ENCODE measurements at regions not wholly inside any gene's neighbourhood (a gene's known extent, or its start where the extent isn't known, plus 50 kb on each side); places are given as distances from the start of the nearest gene placed in this dataset.
"Not testable (repeated sequence)": the region's sequence is repeated elsewhere in the genome, so short reads cannot be mapped to it uniquely, and the experiment has no call there.

GRCh38 chr2:16039055-16039454 lies 98.7 kb downstream of the MYCN start:
- no peak for DNase-seq

- no peak for DNase-seq
Observed at GRCh38 chr2:16038621-16039020, 98.3 kb downstream of the MYCN start.

DNA sequence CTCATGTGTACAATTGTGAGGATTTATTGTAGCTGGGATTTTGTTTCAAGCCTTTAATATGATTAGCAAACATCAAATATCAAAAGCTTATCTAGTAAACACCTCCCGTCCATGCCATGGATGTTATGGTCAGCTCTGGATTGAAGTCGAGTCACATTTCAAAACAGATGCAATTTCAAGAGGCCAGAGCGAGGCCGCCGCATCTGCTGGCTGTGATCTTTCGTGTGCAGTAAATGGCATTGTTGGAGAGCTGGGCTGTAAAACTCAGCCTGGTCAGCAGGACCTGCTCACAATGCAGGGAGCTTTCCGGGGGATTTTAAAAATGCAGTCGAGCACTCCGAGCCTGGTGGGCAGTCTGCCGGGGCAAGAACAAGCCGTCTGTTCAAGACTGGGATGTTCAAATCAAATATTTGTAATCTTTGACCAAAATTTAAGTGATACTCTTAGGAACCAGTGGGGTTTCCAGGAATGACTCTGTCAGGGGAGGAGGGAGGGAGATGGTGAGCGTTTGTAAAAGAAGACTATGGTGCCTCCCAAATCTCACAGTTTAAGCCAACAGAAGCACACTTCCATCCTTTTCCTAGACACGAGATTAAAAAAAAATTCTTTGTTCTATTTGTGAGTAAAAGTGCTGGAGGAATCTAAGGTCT lies 97.6 kb downstream of the MYCN start:
- DNase-seq: no peak

- no peak for DNase-seq
Observed at GRCh38 chr2:16036951-16037350, 96.6 kb downstream of the MYCN start.

DNA sequence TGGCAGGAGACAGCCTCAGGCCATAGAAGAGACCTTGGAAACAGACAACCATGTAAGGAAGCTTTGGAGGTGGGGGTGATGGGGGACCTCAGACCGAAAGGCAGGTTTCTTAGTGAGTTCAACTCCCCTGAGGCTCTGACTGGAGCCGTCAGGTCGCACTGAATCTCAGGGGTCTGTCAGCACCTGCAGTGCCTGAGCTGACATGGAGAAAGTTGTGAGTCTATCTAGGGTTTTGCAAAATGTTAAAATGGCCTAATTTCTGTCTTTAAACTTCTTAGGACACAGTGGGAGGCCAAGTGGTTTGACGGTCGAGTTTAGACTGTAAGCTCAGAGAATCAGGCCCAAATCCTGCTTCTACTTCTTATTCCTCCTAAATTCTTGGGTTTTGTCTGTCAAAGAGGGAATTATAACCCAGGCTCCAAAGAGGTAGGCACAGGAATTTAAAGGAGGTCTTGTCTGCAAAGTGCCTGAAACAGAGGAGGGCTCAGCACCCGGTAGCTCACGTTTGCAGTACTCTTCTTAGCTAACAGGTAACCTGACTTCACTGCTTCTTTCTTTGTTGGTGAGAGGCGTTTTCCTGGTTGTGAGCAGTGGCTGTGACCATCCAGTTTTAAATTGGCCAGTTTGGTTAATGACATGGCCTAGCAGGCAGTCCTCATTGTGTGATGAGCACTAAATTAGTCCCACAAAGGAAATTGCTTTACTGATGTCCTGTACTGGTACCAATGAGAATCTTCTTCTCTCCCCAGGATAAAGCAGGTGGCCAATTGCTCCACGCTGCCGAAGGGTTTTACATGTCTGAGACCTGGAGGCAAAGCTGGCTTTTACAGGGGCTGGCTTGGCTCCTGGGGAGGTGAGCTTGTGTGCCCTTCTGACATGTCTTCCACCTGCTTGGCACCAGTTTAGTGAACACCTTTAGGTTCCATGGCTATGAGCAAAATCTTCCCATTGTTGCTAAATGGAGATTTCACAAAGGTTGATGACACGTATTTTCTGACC lies 95.7 kb downstream of the MYCN start:
- DNase-seq: no peak

- DNase-seq: no peak
Observed at GRCh38 chr2:16034975-16035746, 94.8 kb downstream of the MYCN start.

DNA sequence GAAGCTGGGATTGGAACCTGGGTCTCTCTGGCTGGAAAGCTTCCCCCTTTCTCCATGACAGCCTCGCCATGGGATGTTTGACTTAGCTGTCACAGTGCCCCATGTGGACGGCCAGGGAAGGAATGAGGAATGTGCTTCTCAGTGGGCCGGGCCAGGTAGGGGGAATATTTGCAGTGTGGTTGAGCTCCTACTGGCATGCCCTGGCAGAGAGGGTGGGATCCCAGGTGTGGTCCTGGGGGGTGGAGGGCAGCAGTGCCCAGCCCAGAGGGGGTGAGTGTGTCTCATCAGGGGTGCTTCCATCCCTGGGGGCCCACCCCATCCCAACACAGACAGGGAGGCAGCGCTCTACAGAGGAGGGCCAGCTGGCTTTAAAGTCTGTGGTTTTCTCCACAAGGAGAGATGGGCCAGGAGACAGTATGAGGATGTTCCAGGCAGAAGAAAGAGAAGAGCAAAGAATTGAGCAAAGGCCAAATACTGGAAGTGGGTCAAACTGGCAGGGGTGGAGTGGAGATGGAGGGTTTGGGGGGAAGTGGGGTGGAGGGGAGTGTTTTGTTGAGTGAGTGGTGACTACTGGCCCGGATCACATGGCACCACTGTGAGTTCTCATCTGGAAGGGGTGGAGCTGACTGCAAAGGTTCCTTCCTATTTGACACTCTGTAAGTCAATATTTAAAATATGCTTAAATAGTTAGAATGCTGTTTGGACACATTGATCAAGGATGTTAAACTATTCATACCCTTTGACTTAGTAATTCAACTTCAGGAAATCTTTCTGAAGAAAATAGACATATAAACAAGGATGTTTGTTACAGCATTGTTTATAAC lies 94.0 kb downstream of the MYCN start:
- DNase-seq: no peak

- no peak for DNase-seq
Observed at GRCh38 chr2:16033032-16033293, 92.6 kb downstream of the MYCN start.

DNA sequence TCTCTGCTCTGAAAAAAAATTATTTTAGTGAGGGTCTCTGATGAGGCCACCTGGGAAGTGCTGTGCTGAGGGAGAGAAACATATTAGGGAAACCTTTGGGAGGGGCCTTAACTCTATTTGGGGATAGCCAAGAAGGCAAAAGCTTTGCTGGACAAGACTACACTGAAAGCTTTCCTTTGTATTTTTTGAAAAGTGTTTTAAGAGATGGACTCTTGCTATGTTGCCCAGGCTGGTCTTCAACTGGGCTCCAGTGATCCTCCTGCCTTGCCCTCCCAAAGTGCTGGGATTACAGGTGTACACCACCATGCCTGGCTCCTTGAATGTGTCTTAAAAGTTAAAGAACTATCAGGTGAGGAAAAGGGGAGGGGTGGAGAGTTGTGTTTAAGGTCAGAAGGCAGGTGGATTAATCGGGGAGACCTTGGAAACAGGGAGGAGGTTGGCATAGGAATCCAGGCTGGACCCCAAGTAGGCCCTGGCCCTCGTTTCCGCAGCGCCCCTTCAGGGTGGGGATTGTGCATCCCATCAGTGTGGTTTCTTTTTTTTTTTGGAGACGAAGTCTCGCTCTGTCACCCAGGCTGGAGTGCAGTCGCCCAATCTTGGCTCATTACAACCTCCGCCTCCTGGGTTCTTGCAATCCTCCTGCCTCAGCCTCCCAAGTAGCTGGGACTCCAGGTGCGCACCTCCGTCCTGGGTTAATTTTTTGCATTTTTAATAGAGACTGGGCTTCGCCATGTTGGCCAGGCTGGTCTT lies 92.1 kb downstream of the MYCN start:
- no peak for DNase-seq

DNA sequence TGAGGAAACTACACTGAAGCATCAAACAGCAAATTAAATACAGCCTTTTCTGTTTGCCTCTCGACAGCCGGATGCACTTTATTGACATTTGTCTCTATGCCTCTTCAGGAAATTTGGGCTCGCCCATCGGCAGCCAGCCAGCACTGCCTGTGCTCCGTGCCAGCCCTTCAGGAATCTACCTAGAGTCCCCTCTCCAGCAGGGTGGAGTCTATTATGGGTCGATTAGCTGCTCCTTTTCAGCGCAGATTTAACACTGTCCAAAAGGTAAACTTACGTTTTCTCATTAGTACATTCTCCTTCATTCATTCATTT lies 91.5 kb downstream of the MYCN start:
- no peak for DNase-seq

DNA sequence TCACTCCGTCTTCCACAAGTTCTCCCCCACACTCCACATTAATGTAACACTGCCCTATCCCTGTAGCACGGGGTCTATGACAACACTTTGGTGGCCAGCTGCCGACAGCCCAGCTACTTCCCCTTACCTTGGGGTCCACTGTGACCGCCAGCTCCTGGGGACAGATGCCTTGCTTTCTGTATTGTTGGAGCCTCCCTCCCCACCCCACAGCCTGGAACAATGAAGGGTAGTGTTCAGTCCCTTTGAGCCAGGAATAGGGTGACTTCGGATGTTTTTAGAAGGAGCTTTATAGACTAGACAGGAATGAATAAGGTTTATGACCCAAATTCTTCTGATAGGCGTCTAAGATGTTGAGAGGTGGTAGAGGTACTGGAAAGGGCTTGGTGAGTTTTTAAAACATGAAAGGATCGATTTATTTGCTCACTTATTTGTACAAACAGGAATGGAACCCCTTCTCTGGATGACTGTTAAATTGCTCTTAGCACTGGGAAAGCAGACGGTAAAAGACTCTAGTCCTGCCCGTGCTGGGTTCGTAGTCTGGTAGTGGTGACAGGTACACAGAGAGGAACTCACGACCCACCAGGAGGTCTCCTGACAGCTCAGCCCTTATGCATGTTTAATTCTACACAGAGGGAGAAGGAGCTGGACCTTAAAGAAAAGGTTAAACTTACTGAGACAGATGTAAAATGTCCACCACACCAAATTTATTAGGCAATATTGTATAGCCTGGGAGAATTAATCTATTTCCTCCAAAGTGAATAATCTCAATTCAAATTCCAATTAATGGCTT lies 90.9 kb downstream of the MYCN start:
- DNase-seq: no peak

- DNase-seq: no peak
Observed at GRCh38 chr2:16030206-16031057, 90.1 kb downstream of the MYCN start.

DNA sequence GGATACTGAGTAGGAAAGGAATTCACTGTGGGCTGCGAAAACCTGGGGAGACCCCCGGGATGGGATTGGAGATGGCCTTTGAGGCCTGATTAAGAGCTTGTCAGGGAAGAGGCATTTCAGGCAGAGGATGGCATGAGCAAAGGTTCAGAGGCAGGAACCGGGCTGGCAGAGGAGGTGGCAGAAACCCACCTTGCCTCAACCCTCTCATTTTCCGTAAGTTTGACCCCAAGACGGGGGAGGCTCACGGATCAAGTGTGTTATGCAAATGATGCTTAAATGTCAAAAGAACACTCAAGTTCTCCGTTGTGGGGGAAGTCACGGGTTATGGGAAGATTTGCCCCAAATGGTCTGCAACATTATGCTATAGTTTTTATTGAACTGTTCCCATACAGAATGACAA lies 88.3 kb downstream of the MYCN start:
- DNase-seq: no peak

- DNase-seq: no peak
Observed at GRCh38 chr2:16026816-16027501, 86.6 kb downstream of the MYCN start.

GRCh38 chr2:16025876-16026640 lies 85.7 kb downstream of the MYCN start:
- no peak for DNase-seq

GRCh38 chr2:16025211-16025875 lies 85.0 kb downstream of the MYCN start:
- DNase-seq: no peak

GRCh38 chr2:16024628-16025027 lies 84.3 kb downstream of the MYCN start:
- not testable (repeated sequence) for DNase-seq
